ENCODE measurements at regions not wholly inside any gene's neighbourhood (a gene's known extent, or its start where the extent isn't known, plus 50 kb on each side); places are given as distances from the start of the nearest gene placed in this dataset.

GRCh38 chr17:77070888-77071279 is 69.9 kb upstream of the SEC14L1 start:
- no peaks in the 10 kb centered on the region for H3K9me3 Mint-ChIP-seq
- ATAC-seq = no peak
- POLR2A ChIA-PET = interaction anchor here (0.8 kb wide), 1 partner anchor 212 kb away, joined by 3 read pairs; no protein-coding TSS in a partner anchor

GRCh38 chr17:77071925-77072490 is 68.8 kb upstream of the SEC14L1 start:
- Mint-ChIP-seq H3K27ac (no peak overlapping the region), H3K9me3 (no peaks in the 10 kb centered on the region), H3K27me3 (ENCODE audit: low read depth) (peaks cover 5% of the 10 kb centered on the region), H3K4me3 (no peak overlapping the region), H3K4me1 (peaks cover 24% of the 10 kb centered on the region), H3K36me3 (no peaks in the 10 kb centered on the region)
- no peak for ATAC-seq
- ChIA-PET POLR2A (interaction anchor here (0.8 kb wide), 1 partner anchor 213 kb away, joined by 3 read pairs; no protein-coding TSS in a partner anchor), CTCF (interaction anchor here (1.8 to 2.4 kb wide), 2 partner anchors 16 kb away, joined by 5 to 8 read pairs; no protein-coding TSS in a partner anchor)
- DNase-seq (ENCODE audit: low spot score) = no peak
- TF ChIP-seq SMAD4 (CRISPR knock-in tag; IDR thresholded peaks at IDR 0.05) (no peak), NR3C1 (CRISPR knock-in tag; conservative IDR thresholded peaks at IDR 0.05; ENCODE audit: low read depth) (no peak), IRF1 (CRISPR knock-in tag; IDR thresholded peaks at IDR 0.05) (no peak), ZNF396 (CRISPR knock-in tag; IDR thresholded peaks at IDR 0.05; ENCODE audit: borderline replicate concordance) (no peak), MLX (CRISPR knock-in tag; IDR thresholded peaks at IDR 0.05) (no peak), ATF6 (CRISPR knock-in tag; IDR thresholded peaks at IDR 0.05) (no peak)

More at GRCh38 chr17:77070888-77071279, 69.9 kb upstream of the SEC14L1 start:
- CTCF ChIA-PET = interaction anchor here (0.6 to 2.4 kb wide), 3 partner anchors 14 to 75 kb away, joined by 6 to 11 read pairs (median 8); no protein-coding TSS in a partner anchor
- no peak overlapping the region for H3K4me3 Mint-ChIP-seq
- H3K4me1 Mint-ChIP-seq = peaks cover 18% of the 10 kb centered on the region
- H3K27ac Mint-ChIP-seq = no peak overlapping the region
- peaks cover 5% of the 10 kb centered on the region for H3K27me3 Mint-ChIP-seq (ENCODE audit: low read depth)
- no peak for TF ChIP-seq ZNF263 (CRISPR knock-in tag; IDR thresholded peaks at IDR 0.05; ENCODE audit: low read depth)
- no peak for TF ChIP-seq KAT7 (CRISPR knock-in tag; IDR thresholded peaks at IDR 0.05; ENCODE audit: borderline replicate concordance)
- no peak for TF ChIP-seq ZSCAN18 (CRISPR knock-in tag; IDR thresholded peaks at IDR 0.05)
- no peak for TF ChIP-seq IRF2 (CRISPR knock-in tag; IDR thresholded peaks at IDR 0.05; ENCODE audit: borderline replicate concordance, low read depth)
- TF ChIP-seq ZNF281 (CRISPR knock-in tag; IDR thresholded peaks at IDR 0.05) = no peak
- no peak for TF ChIP-seq NFATC4 (CRISPR knock-in tag; IDR thresholded peaks at IDR 0.05)
- TF ChIP-seq CREB1 (CRISPR knock-in tag; IDR thresholded peaks at IDR 0.05) = no peak
- no peak for TF ChIP-seq NR1H2 (CRISPR knock-in tag; IDR thresholded peaks at IDR 0.05)
- TF ChIP-seq NR2C2 (CRISPR knock-in tag; IDR thresholded peaks at IDR 0.05) = no peak
- TF ChIP-seq ATF3 (CRISPR knock-in tag; conservative IDR thresholded peaks at IDR 0.05) = no peak
- TF ChIP-seq E2F4 (CRISPR knock-in tag; IDR thresholded peaks at IDR 0.05; ENCODE audit: borderline replicate concordance, low read depth) = no peak
- no peak for TF ChIP-seq TEAD1 (CRISPR knock-in tag; IDR thresholded peaks at IDR 0.05)
- no peak for TF ChIP-seq ZNF416 (CRISPR knock-in tag; IDR thresholded peaks at IDR 0.05)
- DNase-seq (ENCODE audit: low spot score) = no peak
- no peaks in the 10 kb centered on the region for H3K36me3 Mint-ChIP-seq
